ENCODE measurements at regions not wholly inside any gene's neighbourhood (a gene's known extent, or its start where the extent isn't known, plus 50 kb on each side); places are given as distances from the start of the nearest gene placed in this dataset.

DNA sequence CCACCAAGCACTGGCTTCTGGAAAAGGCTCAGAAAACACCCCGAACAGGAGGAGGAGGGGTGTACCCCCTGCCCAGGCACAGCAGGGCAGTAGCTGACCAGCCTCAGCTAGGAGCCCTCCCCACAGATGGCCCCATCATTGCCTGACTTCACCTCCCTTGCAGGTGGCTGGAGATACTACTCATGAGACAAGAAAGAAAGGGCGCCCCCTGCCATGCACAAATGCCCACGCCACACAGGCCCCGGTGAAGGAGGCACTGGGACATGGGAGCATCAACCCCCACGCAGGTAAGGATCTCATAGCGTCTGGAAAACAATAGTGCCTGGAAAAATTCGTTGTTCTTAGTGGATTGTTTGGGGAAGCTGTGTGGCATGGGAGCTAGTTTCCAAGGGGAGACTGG, 240.6 kb downstream of the TFCP2L1 start:
- no peak overlapping the region for H3K4me3 ChIP-seq (ENCODE audit: extremely low read depth, insufficient read depth, low read length, poor library complexity, severe bottlenecking)
- no peaks in the 10 kb centered on the region for H3K9me3 ChIP-seq (ENCODE audit: control insufficient read depth, low read length)
- H3K36me3 ChIP-seq (ENCODE audit: control insufficient read depth, insufficient read depth, low read length) = no peaks in the 10 kb centered on the region
- H3K4me1 ChIP-seq (ENCODE audit: control insufficient read depth, insufficient read depth, low read length, poor library complexity, severe bottlenecking) = no peaks in the 10 kb centered on the region
- WGBS, 2 experiments (ENCODE audit: insufficient coverage in 2 of 2) = 57 to 64% methylated on average over 6 to 7 of the region's 7 CpGs
- no peak overlapping the region for H3K27ac ChIP-seq (ENCODE audit: low read depth, low read length, severe bottlenecking)

DNA sequence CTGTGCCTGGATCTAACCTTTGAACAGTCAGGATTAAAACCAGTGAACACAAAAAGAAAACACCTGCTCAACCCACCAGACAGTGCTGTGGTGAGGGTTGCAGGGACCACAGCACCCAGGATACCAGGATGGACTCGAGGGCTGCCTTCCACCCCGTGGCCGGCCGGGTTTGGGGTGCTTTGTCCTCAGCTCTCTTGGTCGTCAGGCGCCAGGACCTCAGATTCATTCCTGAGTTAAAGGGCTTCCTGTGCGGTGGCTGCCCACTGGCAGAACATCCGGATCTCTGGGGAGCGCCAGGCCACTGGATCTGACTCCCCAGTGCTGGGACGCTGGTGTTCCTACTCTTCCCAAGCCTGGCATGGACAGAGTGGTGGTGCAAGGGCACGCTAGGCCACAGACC, 239.8 kb downstream of the TFCP2L1 start:
- Histone ChIP-seq H3K27ac (ENCODE audit: low read depth, low read length, severe bottlenecking) (no peak overlapping the region), H3K9me3 (ENCODE audit: control insufficient read depth, low read length) (no peaks in the 10 kb centered on the region), H3K4me1 (ENCODE audit: control insufficient read depth, insufficient read depth, low read length, poor library complexity, severe bottlenecking) (no peaks in the 10 kb centered on the region), H3K36me3 (ENCODE audit: control insufficient read depth, insufficient read depth, low read length) (no peaks in the 10 kb centered on the region), H3K4me3 (ENCODE audit: extremely low read depth, insufficient read depth, low read length, poor library complexity, severe bottlenecking) (no peak overlapping the region)
- WGBS, 2 experiments (ENCODE audit: insufficient coverage in 2 of 2) = 88 to 93% methylated on average over 11 of the region's 11 CpGs

DNA sequence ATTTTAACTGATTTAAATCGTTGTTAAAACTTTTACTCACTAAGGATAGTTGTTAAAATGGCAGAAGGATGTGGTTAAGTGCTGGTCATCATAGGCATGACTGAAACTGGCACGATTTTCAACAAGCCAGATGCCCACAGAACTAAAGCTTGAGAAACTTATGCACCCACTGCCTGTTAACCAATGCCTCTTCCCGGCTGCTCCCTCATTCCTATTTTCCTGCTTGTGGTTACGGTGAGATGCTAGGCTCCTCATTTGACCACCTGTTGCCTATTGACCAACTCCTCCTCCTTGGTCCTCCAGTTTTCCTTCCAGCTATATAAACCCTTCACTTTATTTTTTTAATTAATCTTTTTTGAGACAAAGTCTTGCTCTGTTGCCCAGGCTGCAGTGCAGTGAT, 238.7 kb downstream of the TFCP2L1 start:
- Histone ChIP-seq H3K27ac (ENCODE audit: low read depth, low read length, severe bottlenecking) (no peak overlapping the region), H3K4me3 (ENCODE audit: extremely low read depth, insufficient read depth, low read length, poor library complexity, severe bottlenecking) (no peak overlapping the region), H3K4me1 (ENCODE audit: control insufficient read depth, insufficient read depth, low read length, poor library complexity, severe bottlenecking) (no peaks in the 10 kb centered on the region), H3K9me3 (ENCODE audit: control insufficient read depth, low read length) (no peaks in the 10 kb centered on the region), H3K36me3 (ENCODE audit: control insufficient read depth, insufficient read depth, low read length) (no peaks in the 10 kb centered on the region)
- WGBS, 2 experiments (ENCODE audit: insufficient coverage in 2 of 2) = 80 to 92% methylated on average over 3 of the region's 4 CpGs

DNA sequence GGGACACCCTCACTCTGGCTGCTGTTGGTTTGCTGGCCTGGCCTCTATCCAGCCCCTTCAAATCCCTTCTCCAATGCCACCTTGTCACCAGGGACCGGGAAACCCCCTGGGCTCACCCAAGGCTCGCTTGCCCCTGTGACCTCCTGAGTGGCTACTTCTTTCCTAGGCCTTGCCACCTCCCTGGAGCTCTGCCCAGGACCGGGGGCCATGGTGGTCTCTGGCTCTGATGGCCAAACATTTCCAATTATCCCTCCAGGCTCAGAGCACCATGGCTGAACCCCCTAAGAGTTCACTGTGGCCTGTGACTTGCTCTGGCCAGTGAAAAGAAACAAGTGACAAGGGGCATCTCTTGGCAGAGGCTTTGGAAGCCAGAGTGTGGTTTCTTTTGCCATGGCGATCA, 237.6 kb downstream of the TFCP2L1 start:
- no peaks in the 10 kb centered on the region for H3K9me3 ChIP-seq (ENCODE audit: control insufficient read depth, low read length)
- no peak overlapping the region for H3K4me3 ChIP-seq (ENCODE audit: extremely low read depth, insufficient read depth, low read length, poor library complexity, severe bottlenecking)
- no peaks in the 10 kb centered on the region for H3K4me1 ChIP-seq (ENCODE audit: control insufficient read depth, insufficient read depth, low read length, poor library complexity, severe bottlenecking)
- 89 to 94% methylated on average over 2 to 4 of the region's 4 CpGs for WGBS, 2 experiments (ENCODE audit: insufficient coverage in 2 of 2)
- no peak overlapping the region for H3K27ac ChIP-seq (ENCODE audit: low read depth, low read length, severe bottlenecking)
- no peaks in the 10 kb centered on the region for H3K36me3 ChIP-seq (ENCODE audit: control insufficient read depth, insufficient read depth, low read length)

DNA sequence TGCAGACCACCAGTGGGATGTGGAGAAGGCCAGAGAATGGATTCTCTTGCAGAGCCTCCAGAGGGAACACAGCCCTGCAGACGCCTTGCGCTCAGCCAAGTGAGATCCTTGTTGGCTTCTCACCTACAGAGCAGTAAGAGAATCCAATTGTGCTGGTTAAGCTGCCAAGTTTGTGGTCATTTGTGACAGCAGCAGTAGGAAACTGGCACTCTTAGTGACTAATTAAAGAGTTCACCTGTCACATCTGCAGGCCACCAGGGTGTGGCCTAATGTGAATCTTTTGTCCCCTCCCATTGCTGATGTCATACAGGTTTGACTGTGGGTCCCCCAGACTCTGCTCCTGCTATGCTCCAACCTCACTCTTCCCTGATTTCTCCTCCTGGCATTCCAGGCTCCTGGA, 235.9 kb downstream of the TFCP2L1 start:
- 88 to 95% methylated on average over 2 of the region's 2 CpGs for WGBS, 2 experiments (ENCODE audit: insufficient coverage in 2 of 2)

DNA sequence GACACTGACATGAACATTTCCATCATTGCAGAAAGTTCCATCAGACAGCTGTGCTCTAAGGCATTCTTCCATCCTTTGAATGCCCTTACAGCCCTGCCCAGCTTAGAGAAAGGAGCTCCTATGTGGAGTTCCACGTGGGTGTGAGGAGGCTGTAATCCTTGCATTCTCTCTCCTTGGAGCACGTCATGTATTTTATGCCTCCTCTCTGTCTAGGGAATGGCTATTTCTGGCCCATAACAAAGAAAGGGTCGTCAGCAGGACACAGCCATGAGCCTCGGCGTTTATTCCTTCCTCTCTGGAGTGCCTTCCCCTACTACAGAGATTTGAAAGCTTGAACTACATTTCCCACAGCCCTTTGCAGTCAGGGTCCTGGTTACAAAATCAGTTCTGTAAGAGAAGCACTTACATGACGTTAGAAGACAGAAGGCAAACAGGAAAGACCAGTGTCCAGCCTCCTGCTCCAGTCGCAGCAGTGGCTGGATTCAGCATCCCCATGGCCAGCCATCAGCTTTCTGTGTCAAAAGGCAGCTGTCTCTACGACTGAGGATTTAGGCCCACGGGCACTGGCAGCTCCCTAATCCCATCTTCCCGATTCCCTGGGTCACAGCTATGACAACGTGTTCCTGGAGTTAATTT, 234.9 kb downstream of the TFCP2L1 start:
- H3K36me3 ChIP-seq (ENCODE audit: control insufficient read depth, insufficient read depth, low read length) = no peaks in the 10 kb centered on the region
- peaks cover 4% of the 10 kb centered on the region for H3K9me3 ChIP-seq (ENCODE audit: control insufficient read depth, low read length)
- no peak overlapping the region for H3K4me3 ChIP-seq (ENCODE audit: extremely low read depth, insufficient read depth, low read length, poor library complexity, severe bottlenecking)
- H3K4me1 ChIP-seq (ENCODE audit: control insufficient read depth, insufficient read depth, low read length, poor library complexity, severe bottlenecking) = no peaks in the 10 kb centered on the region
- H3K27ac ChIP-seq (ENCODE audit: low read depth, low read length, severe bottlenecking) = no peak overlapping the region
- 66 to 81% methylated on average over 6 to 9 of the region's 11 CpGs for WGBS, 2 experiments (ENCODE audit: insufficient coverage in 2 of 2)

More for the DNA sequence above, 235.9 kb downstream of the TFCP2L1 start:
- Histone ChIP-seq H3K4me3 (ENCODE audit: extremely low read depth, insufficient read depth, low read length, poor library complexity, severe bottlenecking) (no peak overlapping the region), H3K36me3 (ENCODE audit: control insufficient read depth, insufficient read depth, low read length) (no peaks in the 10 kb centered on the region), H3K27ac (ENCODE audit: low read depth, low read length, severe bottlenecking) (no peak overlapping the region), H3K9me3 (ENCODE audit: control insufficient read depth, low read length) (peaks cover 4% of the 10 kb centered on the region), H3K4me1 (ENCODE audit: control insufficient read depth, insufficient read depth, low read length, poor library complexity, severe bottlenecking) (no peaks in the 10 kb centered on the region)

DNA sequence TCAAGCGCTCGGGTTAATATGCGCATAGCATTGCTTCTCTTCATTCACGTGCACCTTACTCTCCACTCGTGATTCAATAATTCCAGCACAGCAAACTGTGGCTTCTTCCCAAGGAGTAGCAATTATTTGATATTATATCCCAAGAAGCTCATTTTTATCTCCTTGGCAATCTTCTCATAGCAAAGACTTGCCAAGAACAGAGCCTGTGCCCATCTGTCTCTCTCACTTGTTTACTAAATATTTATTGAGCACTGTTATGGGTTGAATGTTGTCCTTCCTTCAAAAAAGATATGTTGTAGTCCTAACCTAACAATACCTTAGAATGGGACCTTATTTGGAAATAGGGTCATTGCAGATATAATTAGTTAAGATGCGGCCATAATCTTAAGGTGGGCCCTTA, 233.7 kb downstream of the TFCP2L1 start:
- Histone ChIP-seq H3K27ac (ENCODE audit: low read depth, low read length, severe bottlenecking) (no peak overlapping the region), H3K36me3 (ENCODE audit: control insufficient read depth, insufficient read depth, low read length) (no peaks in the 10 kb centered on the region), H3K9me3 (ENCODE audit: control insufficient read depth, low read length) (peaks cover 4% of the 10 kb centered on the region), H3K4me3 (ENCODE audit: extremely low read depth, insufficient read depth, low read length, poor library complexity, severe bottlenecking) (no peak overlapping the region), H3K4me1 (ENCODE audit: control insufficient read depth, insufficient read depth, low read length, poor library complexity, severe bottlenecking) (no peaks in the 10 kb centered on the region)
- 81 to 85% methylated on average over 5 of the region's 6 CpGs for WGBS, 2 experiments (ENCODE audit: insufficient coverage in 2 of 2)

DNA sequence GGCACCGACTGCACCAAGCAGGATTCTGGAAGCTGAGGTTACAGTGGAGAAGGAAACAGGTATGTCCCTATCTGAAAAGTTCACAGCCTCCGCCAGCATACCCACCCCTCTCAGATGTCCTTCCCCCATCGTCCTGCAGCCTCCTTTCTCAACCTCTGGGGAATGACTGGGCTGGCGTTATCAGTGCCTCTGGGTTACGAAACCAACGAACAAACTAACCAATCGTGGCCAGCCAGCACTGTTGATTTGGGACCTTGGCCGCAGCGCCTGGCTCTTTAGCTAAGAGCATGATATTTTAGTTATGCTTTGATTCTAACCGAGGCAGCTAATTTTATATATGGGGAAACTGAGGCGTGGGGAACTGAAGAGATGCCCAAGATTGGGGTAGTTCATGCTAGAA, 233.0 kb downstream of the TFCP2L1 start:
- 74 to 88% methylated on average over 9 of the region's 11 CpGs for whole genome bisulfite sequencing, 2 experiments (ENCODE audit: insufficient coverage in 2 of 2)
- no peak overlapping the region for H3K4me3 ChIP-seq (ENCODE audit: extremely low read depth, insufficient read depth, low read length, poor library complexity, severe bottlenecking)
- peaks cover 4% of the 10 kb centered on the region for H3K9me3 ChIP-seq (ENCODE audit: control insufficient read depth, low read length)
- no peaks in the 10 kb centered on the region for H3K4me1 ChIP-seq (ENCODE audit: control insufficient read depth, insufficient read depth, low read length, poor library complexity, severe bottlenecking)
- no peak overlapping the region for H3K27ac ChIP-seq (ENCODE audit: low read depth, low read length, severe bottlenecking)
- no peaks in the 10 kb centered on the region for H3K36me3 ChIP-seq (ENCODE audit: control insufficient read depth, insufficient read depth, low read length)

DNA sequence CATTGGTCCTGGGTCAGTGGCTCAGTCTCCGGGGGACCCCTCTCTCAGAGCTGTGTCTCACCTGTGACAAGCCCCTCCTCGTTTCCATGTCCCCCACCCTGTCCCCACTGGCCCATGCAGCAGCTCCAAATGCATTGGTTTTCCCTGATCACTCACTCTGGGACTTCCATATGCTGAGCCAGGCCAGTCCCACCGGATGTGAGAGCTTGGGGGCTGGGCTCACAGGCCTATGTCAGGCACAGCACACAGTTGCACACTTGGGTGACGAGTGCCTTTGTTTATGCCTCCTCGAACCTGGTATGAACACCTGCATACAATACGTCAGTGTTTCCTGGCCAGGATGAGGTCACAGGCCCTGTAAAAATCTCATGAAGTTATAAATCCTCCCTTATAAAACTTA, 232.5 kb downstream of the TFCP2L1 start:
- H3K27ac ChIP-seq (ENCODE audit: low read depth, low read length, severe bottlenecking) = no peak overlapping the region
- peaks cover 4% of the 10 kb centered on the region for H3K9me3 ChIP-seq (ENCODE audit: control insufficient read depth, low read length)
- H3K4me3 ChIP-seq (ENCODE audit: extremely low read depth, insufficient read depth, low read length, poor library complexity, severe bottlenecking) = no peak overlapping the region
- no peaks in the 10 kb centered on the region for H3K36me3 ChIP-seq (ENCODE audit: control insufficient read depth, insufficient read depth, low read length)
- no peaks in the 10 kb centered on the region for H3K4me1 ChIP-seq (ENCODE audit: control insufficient read depth, insufficient read depth, low read length, poor library complexity, severe bottlenecking)
- WGBS, 2 experiments (ENCODE audit: insufficient coverage in 2 of 2) = 80 to 88% methylated on average over 3 to 6 of the region's 6 CpGs

DNA sequence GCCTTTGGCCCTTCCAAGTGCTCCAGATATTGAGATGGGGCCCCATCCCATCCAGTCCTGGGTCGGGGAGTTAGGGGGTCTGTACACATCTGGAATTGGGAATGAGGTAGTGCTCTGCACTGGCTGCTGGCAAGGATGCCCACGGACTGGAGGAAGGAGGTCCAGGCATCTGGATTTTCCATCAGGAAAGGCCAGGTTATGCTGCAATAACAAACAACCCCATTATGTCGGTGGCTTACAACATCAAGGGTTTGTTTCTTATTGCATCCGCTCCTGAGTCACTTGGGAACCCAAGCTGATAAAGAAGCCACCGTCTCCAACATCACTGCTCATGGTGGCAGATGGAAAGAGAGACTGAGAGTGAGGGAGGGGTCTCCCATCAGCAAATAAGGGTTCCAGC, 229.9 kb downstream of the TFCP2L1 start:
- no peaks in the 10 kb centered on the region for H3K36me3 ChIP-seq (ENCODE audit: control insufficient read depth, insufficient read depth, low read length)
- no peaks in the 10 kb centered on the region for H3K4me1 ChIP-seq (ENCODE audit: control insufficient read depth, insufficient read depth, low read length, poor library complexity, severe bottlenecking)
- H3K27ac ChIP-seq (ENCODE audit: low read depth, low read length, severe bottlenecking) = no peak overlapping the region
- 85 to 89% methylated on average over 3 to 5 of the region's 5 CpGs for WGBS, 2 experiments (ENCODE audit: insufficient coverage in 2 of 2)
- peaks cover 4% of the 10 kb centered on the region for H3K9me3 ChIP-seq (ENCODE audit: control insufficient read depth, low read length)
- no peak overlapping the region for H3K4me3 ChIP-seq (ENCODE audit: extremely low read depth, insufficient read depth, low read length, poor library complexity, severe bottlenecking)

DNA sequence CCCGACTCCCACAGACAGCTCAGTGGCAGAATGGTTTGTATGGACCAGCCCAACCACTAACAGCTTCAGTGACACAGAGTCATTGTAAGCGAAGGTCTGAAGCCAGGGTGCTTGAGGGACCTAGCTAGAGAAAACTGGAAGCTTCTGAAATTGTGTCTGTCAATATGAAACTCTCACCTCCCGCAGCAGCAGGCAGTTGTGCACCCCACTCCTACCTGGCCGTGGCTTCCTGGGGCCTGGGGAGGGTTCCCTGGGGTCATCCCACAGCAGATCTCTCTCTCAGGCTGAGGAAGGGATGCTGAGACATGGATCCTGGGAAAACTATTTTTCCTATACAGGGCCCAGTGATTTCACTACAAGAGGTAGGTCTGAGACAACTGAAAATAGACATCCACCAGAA, 229.5 kb downstream of the TFCP2L1 start:
- Histone ChIP-seq H3K9me3 (ENCODE audit: control insufficient read depth, low read length) (peaks cover 4% of the 10 kb centered on the region), H3K36me3 (ENCODE audit: control insufficient read depth, insufficient read depth, low read length) (no peaks in the 10 kb centered on the region), H3K4me1 (ENCODE audit: control insufficient read depth, insufficient read depth, low read length, poor library complexity, severe bottlenecking) (no peaks in the 10 kb centered on the region), H3K4me3 (ENCODE audit: extremely low read depth, insufficient read depth, low read length, poor library complexity, severe bottlenecking) (no peak overlapping the region), H3K27ac (ENCODE audit: low read depth, low read length, severe bottlenecking) (no peak overlapping the region)
- 56 to 100% methylated on average over 2 of the region's 4 CpGs for WGBS, 2 experiments (ENCODE audit: insufficient coverage in 2 of 2)
